ENCODE measurements at regions not wholly inside any gene's neighbourhood (a gene's known extent, or its start where the extent isn't known, plus 50 kb on each side); places are given as distances from the start of the nearest gene placed in this dataset.

GRCh38 chr2:70356941-70357683 is 55.2 kb upstream of the FAM136A start:
- DNase-seq (no peak), ATAC-seq (peak in 1 of 4 donors; percentile 52)
- no peaks in the 10 kb centered on the region for H3K27me3 ChIP-seq
- H3K27ac ChIP-seq = peak overlapping the region in 1 of 12 donors; percentile 13
- TF ChIP-seq, protein P1, sequence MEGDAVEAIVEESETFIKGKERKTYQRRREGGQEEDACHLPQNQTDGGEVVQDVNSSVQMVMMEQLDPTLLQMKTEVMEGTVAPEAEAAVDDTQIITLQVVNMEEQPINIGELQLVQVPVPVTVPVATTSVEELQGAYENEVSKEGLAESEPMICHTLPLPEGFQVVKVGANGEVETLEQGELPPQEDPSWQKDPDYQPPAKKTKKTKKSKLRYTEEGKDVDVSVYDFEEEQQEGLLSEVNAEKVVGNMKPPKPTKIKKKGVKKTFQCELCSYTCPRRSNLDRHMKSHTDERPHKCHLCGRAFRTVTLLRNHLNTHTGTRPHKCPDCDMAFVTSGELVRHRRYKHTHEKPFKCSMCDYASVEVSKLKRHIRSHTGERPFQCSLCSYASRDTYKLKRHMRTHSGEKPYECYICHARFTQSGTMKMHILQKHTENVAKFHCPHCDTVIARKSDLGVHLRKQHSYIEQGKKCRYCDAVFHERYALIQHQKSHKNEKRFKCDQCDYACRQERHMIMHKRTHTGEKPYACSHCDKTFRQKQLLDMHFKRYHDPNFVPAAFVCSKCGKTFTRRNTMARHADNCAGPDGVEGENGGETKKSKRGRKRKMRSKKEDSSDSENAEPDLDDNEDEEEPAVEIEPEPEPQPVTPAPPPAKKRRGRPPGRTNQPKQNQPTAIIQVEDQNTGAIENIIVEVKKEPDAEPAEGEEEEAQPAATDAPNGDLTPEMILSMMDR (IDR thresholded peaks at IDR 0.05) = no peak
- no peak for TF ChIP-seq POLR2A (IDR thresholded peaks at IDR 0.05)
- no peaks in the 10 kb centered on the region for H3K9me3 ChIP-seq
- peaks cover 0 to 12% (median 0%) of the 10 kb centered on the region in 12 donors for H3K4me1 ChIP-seq
- intact Hi-C loops (cut with DNase I) = no loop called here
- WGBS, 4 donors = 45 to 60% (median 56%) methylated on average over 6 of the region's 6 CpGs
- no peaks in the 10 kb centered on the region for H3K36me3 ChIP-seq
- H3K4me3 ChIP-seq = no peak overlapping the region

DNA sequence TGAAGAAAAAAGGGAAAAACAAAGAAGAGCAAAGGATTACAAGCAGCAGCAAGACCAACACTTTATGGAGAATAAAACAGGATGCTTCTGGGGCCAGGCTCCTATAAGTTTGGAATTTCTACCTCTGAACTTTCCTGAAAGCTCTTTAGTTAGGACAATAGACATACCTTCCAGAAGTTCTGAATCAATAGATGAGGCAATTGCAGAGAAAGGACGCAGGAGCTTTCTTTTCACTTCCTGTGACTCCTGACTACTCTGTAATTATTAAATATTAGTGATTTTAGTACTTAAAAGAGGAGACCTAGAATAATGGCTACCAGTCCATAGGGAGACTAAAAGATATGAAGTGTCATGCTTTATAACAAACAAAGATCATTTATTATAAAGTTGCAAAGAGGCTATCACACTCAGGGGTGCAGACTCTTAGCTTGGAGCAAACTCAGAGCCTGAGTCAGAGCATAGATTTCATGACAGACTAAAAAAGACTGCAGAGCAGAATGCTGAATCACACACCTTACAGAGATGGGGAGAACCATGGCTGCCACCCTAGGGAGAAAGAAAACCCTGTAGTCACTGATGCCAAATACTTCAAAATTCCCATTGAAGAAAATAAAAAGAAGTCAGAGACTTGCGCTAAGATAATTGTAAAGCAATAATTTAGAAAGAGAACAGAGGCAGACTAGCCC is 52.5 kb upstream of the FAM136A start:
- 78 to 83% (median 81%) methylated on average over 2 of the region's 2 CpGs for WGBS, 4 donors
- Histone ChIP-seq H3K4me3 (no peak overlapping the region), H3K4me1 (peaks cover 0 to 12% (median 0%) of the 10 kb centered on the region in 12 donors), H3K9me3 (no peaks in the 10 kb centered on the region), H3K36me3 (no peaks in the 10 kb centered on the region), H3K27me3 (peaks cover 0 to 14% (median 0%) of the 10 kb centered on the region in 9 donors), H3K27ac (no peak overlapping the region)
- TF ChIP-seq, protein P1 (IDR thresholded peaks at IDR 0.05) = no peak
- TF ChIP-seq POLR2A (IDR thresholded peaks at IDR 0.05) = no peak
- no peak for DNase-seq
- intact Hi-C loops (cut with DNase I) = no loop called here
- no peak for ATAC-seq
